ENCODE measurements at regions not wholly inside any gene's neighbourhood (a gene's known extent, or its start where the extent isn't known, plus 50 kb on each side); places are given as distances from the start of the nearest gene placed in this dataset.
A peak's percentile ranks its signal among the peaks of the same experiment; 100 is the strongest.

DNA sequence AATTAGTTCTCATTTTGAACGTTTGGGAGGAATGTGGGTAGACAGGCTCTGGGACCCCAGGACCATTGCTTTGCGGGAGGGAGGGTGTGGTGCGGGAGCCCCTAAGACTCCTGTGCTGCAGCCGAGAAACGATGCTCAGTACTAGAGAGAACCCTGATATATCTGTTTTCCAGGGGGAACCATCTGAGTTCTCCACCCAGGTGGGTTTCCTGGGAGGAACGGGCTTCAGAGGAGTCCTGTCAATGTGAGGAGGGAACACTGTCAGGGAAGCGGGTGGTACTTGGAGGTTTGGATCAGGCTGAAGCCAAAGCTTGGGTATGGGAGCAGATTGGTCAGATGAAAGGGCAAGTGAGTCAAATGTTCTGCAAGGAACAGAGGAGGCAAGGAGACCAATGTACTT is 358.0 kb downstream of the FGF9 start:
- no peaks in the 10 kb centered on the region for H3K36me3 ChIP-seq (replicated peaks; ENCODE audit: control insufficient read depth, insufficient read depth, low read length)
- DNase-seq: no peak
- no peaks in the 10 kb centered on the region for H3K27me3 ChIP-seq (ENCODE audit: control insufficient read depth, insufficient read depth, low read length)
- H3K4me3 ChIP-seq (ENCODE audit: insufficient read depth, low read depth, low read length): no peak overlapping the region

- no peaks in the 10 kb centered on the region for H3K27me3 ChIP-seq (ENCODE audit: control insufficient read depth, insufficient read depth, low read length)
- H3K4me3 ChIP-seq (ENCODE audit: insufficient read depth, low read depth, low read length): no peak overlapping the region
- no peak for DNase-seq
- no peaks in the 10 kb centered on the region for H3K36me3 ChIP-seq (replicated peaks; ENCODE audit: control insufficient read depth, insufficient read depth, low read length)
Measured at GRCh38 chr13:22030321-22030720, 359.4 kb downstream of the FGF9 start.

GRCh38 chr13:22031702-22032286 is 360.9 kb downstream of the FGF9 start:
- Histone ChIP-seq H3K36me3 (replicated peaks; ENCODE audit: control insufficient read depth, insufficient read depth, low read length) (no peaks in the 10 kb centered on the region), H3K27me3 (ENCODE audit: control insufficient read depth, insufficient read depth, low read length) (no peaks in the 10 kb centered on the region), H3K4me3 (ENCODE audit: insufficient read depth, low read depth, low read length) (no peak overlapping the region)
- no peak for DNase-seq

GRCh38 chr13:22032905-22033304 is 362.0 kb downstream of the FGF9 start:
- no peaks in the 10 kb centered on the region for H3K36me3 ChIP-seq (replicated peaks; ENCODE audit: control insufficient read depth, insufficient read depth, low read length)
- no peak overlapping the region for H3K4me3 ChIP-seq (ENCODE audit: insufficient read depth, low read depth, low read length)
- DNase-seq: no peak
- H3K27me3 ChIP-seq (ENCODE audit: control insufficient read depth, insufficient read depth, low read length): no peaks in the 10 kb centered on the region

- no peak for DNase-seq
- H3K27me3 ChIP-seq (ENCODE audit: control insufficient read depth, insufficient read depth, low read length): no peaks in the 10 kb centered on the region
- no peaks in the 10 kb centered on the region for H3K36me3 ChIP-seq (replicated peaks; ENCODE audit: control insufficient read depth, insufficient read depth, low read length)
- no peak overlapping the region for H3K4me3 ChIP-seq (ENCODE audit: insufficient read depth, low read depth, low read length)
Measured at GRCh38 chr13:22039961-22040360, 369.1 kb downstream of the FGF9 start.

- Histone ChIP-seq H3K27me3 (ENCODE audit: control insufficient read depth, insufficient read depth, low read length) (no peaks in the 10 kb centered on the region), H3K36me3 (replicated peaks; ENCODE audit: control insufficient read depth, insufficient read depth, low read length) (no peaks in the 10 kb centered on the region), H3K4me3 (ENCODE audit: insufficient read depth, low read depth, low read length) (peak overlapping the region; percentile 75)
- DNase-seq: peak; percentile 10
Measured at GRCh38 chr13:22040810-22041364, 370.0 kb downstream of the FGF9 start.

DNA sequence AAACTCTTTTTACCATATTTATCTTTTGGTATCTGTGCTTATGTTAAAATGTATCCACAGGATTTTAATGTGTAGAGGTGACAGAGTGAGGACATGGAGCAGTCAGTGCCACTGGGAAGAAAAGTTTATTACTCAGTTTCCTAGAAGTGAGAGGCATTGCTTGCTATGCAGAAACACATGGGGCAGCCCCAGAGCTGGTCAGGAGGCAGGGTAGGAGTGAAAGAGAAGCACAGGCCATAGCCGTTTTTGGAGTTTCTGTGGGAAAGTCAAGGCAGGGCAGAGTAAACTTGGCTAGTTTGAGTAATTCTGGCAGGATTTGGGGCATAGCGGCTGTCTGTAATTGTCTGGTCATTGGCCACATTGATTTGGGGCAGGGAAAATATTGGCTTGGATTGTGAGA is 370.9 kb downstream of the FGF9 start:
- Histone ChIP-seq H3K4me3 (ENCODE audit: insufficient read depth, low read depth, low read length) (peak overlapping the region; percentile 75), H3K36me3 (replicated peaks; ENCODE audit: control insufficient read depth, insufficient read depth, low read length) (no peaks in the 10 kb centered on the region), H3K27me3 (ENCODE audit: control insufficient read depth, insufficient read depth, low read length) (no peaks in the 10 kb centered on the region)
- no peak for DNase-seq

DNA sequence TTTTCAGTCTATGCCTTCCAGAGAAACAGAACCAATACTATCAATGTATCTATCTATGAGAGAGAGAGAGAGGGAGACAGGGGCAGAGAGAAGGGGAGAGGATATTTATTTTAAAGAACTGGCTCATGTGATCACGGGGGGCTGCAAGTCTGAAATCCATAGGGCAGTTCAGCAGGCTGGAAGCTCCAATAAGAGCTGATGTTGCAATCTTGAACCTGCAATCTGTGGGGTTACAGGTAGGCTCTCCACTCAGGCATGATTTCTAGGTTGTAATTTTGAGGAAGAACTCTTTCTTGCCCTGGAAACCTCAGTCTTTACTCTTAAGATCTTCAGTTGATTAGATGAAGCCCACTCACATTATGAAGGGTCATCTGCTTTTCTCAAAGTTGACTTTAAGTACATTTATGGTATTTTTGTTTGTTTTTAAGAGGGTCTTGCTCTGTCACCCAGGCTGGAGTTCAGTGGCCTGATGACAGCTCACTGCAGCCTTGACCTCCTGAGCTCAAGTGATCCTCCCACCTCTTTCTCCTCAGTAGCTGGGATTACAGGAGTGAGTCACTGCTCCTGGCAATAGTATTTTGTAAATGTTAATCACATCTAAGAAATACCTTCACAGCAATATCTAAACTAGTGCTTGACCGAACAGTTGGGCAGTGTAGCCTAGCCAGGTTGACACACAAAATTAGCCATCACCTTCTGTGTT is 376.4 kb downstream of the FGF9 start:
- Histone ChIP-seq H3K36me3 (replicated peaks; ENCODE audit: control insufficient read depth, insufficient read depth, low read length) (no peaks in the 10 kb centered on the region), H3K4me3 (ENCODE audit: insufficient read depth, low read depth, low read length) (no peak overlapping the region), H3K27me3 (ENCODE audit: control insufficient read depth, insufficient read depth, low read length) (no peaks in the 10 kb centered on the region)
- no peak for DNase-seq

DNA sequence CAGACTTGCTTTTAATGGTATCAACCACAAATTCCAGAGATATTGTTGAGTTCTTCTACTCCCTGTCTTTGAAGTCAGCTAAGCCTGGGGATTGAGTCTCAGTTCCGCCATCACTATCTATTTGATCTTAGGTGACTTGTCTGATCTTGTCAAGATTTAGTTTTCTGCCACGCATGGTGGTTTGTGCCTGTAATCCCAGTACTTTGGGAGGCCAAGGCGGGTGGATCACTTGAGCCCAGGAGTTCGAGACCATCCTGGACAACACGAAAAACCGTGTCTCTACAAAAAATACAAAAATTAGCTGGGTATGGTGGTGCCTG is 376.9 kb downstream of the FGF9 start:
- no peaks in the 10 kb centered on the region for H3K36me3 ChIP-seq (replicated peaks; ENCODE audit: control insufficient read depth, insufficient read depth, low read length)
- no peaks in the 10 kb centered on the region for H3K27me3 ChIP-seq (ENCODE audit: control insufficient read depth, insufficient read depth, low read length)
- DNase-seq: no peak
- H3K4me3 ChIP-seq (ENCODE audit: insufficient read depth, low read depth, low read length): no peak overlapping the region

DNA sequence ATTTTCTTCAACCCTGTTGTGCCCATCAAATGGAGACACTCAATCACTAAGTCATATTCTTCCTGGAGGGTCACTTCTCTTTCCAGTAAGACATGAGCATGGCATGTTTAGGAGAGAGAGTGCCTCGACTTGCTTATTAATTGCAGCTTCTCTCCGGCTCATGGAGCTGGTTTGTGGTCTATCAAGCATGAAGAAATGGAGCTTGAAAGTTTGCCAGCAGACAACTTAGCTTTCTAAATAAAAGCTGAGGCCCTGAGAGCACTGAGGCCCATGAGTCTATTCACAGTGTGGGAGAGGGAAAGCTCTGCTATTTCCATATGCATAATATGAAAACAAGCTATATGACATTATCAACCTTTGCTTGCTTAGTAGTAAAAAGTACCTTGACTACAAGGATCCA is 378.5 kb downstream of the FGF9 start:
- Histone ChIP-seq H3K36me3 (replicated peaks; ENCODE audit: control insufficient read depth, insufficient read depth, low read length) (no peaks in the 10 kb centered on the region), H3K4me3 (ENCODE audit: insufficient read depth, low read depth, low read length) (no peak overlapping the region), H3K27me3 (ENCODE audit: control insufficient read depth, insufficient read depth, low read length) (no peaks in the 10 kb centered on the region)
- no peak for DNase-seq

DNA sequence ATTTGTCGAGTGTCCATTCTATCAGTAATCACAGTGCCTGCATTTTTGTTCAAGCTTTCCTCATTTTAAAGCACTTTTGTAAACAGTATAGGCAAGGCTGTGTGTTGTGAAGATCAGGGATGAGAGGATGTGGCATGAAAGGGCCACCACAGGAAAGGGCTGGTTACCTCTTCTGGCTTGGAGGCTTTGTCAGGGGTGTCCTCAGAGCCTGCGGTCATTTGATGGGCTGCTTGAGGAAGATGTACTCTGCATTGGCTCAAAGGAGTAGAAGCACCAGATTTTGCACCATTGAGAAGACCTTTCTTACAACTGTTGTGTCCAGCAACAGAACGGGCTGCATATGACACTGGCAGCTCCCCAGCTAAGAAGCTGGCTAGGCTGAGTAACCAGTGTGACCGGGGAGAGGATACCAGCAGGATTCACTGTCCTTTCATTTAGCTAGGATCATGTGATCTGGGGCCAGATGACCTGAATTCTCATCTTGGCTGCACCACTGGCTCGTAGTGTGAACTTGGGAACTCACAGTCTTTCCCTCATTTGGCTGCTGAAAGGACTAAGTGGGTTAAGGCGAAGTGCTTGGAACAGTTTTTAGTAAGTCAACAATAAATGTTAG is 380.2 kb downstream of the FGF9 start:
- DNase-seq: no peak
- H3K27me3 ChIP-seq (ENCODE audit: control insufficient read depth, insufficient read depth, low read length): no peaks in the 10 kb centered on the region
- no peak overlapping the region for H3K4me3 ChIP-seq (ENCODE audit: insufficient read depth, low read depth, low read length)
- H3K36me3 ChIP-seq (replicated peaks; ENCODE audit: control insufficient read depth, insufficient read depth, low read length): no peaks in the 10 kb centered on the region

DNA sequence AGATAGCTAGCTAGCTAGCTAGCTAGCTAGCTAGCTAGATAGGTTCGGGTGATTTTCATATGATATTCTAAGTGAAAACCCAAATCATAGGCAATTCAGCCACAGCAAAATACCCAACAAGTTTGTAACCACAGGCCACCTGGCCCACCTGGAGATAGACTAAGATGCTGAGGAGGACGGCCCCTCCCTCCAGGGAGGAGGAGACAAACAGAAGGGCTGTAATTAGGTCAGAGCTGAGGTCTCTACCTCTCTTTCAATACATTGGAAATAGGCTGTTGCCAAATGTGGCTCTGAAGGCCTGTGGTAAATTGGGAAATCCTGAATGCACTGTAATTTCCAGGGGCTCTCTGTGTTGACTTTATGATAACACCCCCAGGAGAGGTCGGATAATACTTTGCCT is 382.2 kb downstream of the FGF9 start:
- DNase-seq: no peak
- Histone ChIP-seq H3K27me3 (ENCODE audit: control insufficient read depth, insufficient read depth, low read length) (no peaks in the 10 kb centered on the region), H3K4me3 (ENCODE audit: insufficient read depth, low read depth, low read length) (no peak overlapping the region), H3K36me3 (replicated peaks; ENCODE audit: control insufficient read depth, insufficient read depth, low read length) (no peaks in the 10 kb centered on the region)

GRCh38 chr13:22055259-22055658 is 384.4 kb downstream of the FGF9 start:
- Histone ChIP-seq H3K36me3 (replicated peaks; ENCODE audit: control insufficient read depth, insufficient read depth, low read length) (no peaks in the 10 kb centered on the region), H3K4me3 (ENCODE audit: insufficient read depth, low read depth, low read length) (no peak overlapping the region), H3K27me3 (ENCODE audit: control insufficient read depth, insufficient read depth, low read length) (no peaks in the 10 kb centered on the region)
- no peak for DNase-seq

GRCh38 chr13:22060187-22060586 is 389.3 kb downstream of the FGF9 start:
- no peaks in the 10 kb centered on the region for H3K36me3 ChIP-seq (replicated peaks; ENCODE audit: control insufficient read depth, insufficient read depth, low read length)
- H3K27me3 ChIP-seq (ENCODE audit: control insufficient read depth, insufficient read depth, low read length): no peaks in the 10 kb centered on the region
- no peak overlapping the region for H3K4me3 ChIP-seq (ENCODE audit: insufficient read depth, low read depth, low read length)
- DNase-seq: no peak

DNA sequence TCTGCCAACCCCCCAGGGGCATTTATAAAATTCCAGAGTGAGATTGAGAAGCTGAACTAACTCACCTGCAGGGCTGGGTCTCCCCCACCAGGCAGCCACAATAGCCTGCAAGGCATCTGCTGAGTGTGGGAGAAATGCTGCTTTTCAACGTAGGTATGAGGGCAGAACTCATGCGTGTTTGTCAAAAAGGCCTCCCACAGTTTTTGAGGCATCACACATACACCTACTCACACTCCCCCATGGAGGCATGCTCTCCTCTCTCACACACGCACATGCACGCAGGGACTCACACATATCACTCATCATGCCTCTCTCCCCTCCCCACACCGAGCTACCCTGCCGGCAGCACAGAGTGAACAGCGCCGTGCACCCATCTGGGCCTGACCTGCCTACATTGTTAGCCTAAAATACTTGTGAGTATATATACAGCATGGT is 390.5 kb downstream of the FGF9 start:
- H3K36me3 ChIP-seq (replicated peaks; ENCODE audit: control insufficient read depth, insufficient read depth, low read length): no peaks in the 10 kb centered on the region
- H3K27me3 ChIP-seq (ENCODE audit: control insufficient read depth, insufficient read depth, low read length): no peaks in the 10 kb centered on the region
- DNase-seq: peak; percentile 23
- no peak overlapping the region for H3K4me3 ChIP-seq (ENCODE audit: insufficient read depth, low read depth, low read length)
